ENCODE measurements at regions not wholly inside any gene's neighbourhood (a gene's known extent, or its start where the extent isn't known, plus 50 kb on each side); places are given as distances from the start of the nearest gene placed in this dataset.

DNA sequence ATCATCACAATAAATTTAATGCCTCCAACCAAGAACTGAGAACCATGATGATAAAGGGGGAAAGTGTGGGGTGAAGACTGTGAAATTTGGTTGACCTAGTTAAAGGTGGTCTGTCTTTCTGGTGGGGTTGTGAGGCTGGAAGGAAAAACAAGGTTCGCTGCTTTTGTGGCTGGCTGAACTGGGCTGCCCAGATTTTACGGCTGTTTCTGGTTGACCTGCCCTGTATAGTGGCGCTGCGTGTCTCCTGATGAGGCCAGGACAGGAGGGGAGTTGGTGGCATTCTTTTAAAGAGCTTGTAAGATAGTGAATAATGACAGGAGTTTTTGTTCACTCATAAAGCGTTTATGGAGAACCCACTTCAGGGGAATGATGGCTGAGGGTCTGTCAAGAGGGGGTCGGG, 101.8 kb downstream of the CYP26A1 start:
- no peak overlapping the region for H2AFZ ChIP-seq (ENCODE audit: low read depth, low read length)
- H3K27ac ChIP-seq (ENCODE audit: insufficient read depth, low read depth, low read length), result no peak overlapping the region
- no peaks in the 10 kb centered on the region for H3K9me3 ChIP-seq (replicated peaks; ENCODE audit: control insufficient read depth, insufficient read depth, low read length)
- DNase-seq (ENCODE audit: low read depth, low spot score) (no peak), FAIRE-seq (no peak)
- intact Hi-C loops (cut with micrococcal nuclease) (no loop called here), dilution Hi-C loops (cut with MboI; ENCODE audit: extremely low pct_ligation_motif_present, low sequenced_read_pairs) (no loop called here)
- BruUV-seq (replicated peaks), result no TSS peak
- H3K9ac ChIP-seq (replicated peaks; ENCODE audit: extremely low read depth, insufficient read depth, low read length), result no peak overlapping the region
- no peak overlapping the region for H3K4me2 ChIP-seq (ENCODE audit: insufficient read depth, low read length)
- ChIA-PET CTCF (no interaction called here), POLR2A (no interaction called here)
- H3K27me3 ChIP-seq (ENCODE audit: control insufficient read depth in 2 of 2, insufficient read depth in 2 of 2, low read length in 2 of 2), result peaks cover 5 to 18% of the 10 kb centered on the region in 2 experiments
- no peaks in the 10 kb centered on the region for H3K36me3 ChIP-seq (ENCODE audit: control insufficient read depth in 2 of 2, extremely low read depth in 1 of 2, insufficient read depth in 2 of 2, low read length in 2 of 2)
- no peaks in the 10 kb centered on the region for H3K79me2 ChIP-seq (ENCODE audit: control insufficient read depth, insufficient read depth, low read length)
- TF ChIP-seq, protein P1, sequence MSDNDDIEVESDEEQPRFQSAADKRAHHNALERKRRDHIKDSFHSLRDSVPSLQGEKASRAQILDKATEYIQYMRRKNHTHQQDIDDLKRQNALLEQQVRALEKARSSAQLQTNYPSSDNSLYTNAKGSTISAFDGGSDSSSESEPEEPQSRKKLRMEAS (IDR thresholded peaks at IDR 0.05; ENCODE audit: insufficient read depth, insufficient read length), result no peak
- TF ChIP-seq GATA2 (IDR thresholded peaks at IDR 0.05; ENCODE audit: insufficient read depth, insufficient read length, low read depth, low read length), result no peak
- TF ChIP-seq MYC (IDR thresholded peaks at IDR 0.05; ENCODE audit: low read depth, low read length), result no peak
- H3K4me1 ChIP-seq (ENCODE audit: control insufficient read depth, extremely low read depth, insufficient read depth, low read length), result no peaks in the 10 kb centered on the region
- H4K20me1 ChIP-seq (replicated peaks; ENCODE audit: control insufficient read depth, extremely low read depth, insufficient read depth, low read length), result no peaks in the 10 kb centered on the region
- no peak overlapping the region for H3K4me3 ChIP-seq (replicated peaks in 1 of 3; ENCODE audit: insufficient read depth in 1 of 3, low read depth in 1 of 3, low read length in 3 of 3)
- no peaks in the 10 kb centered on the region for H3K9me1 ChIP-seq (replicated peaks; ENCODE audit: control insufficient read depth, extremely low read depth, insufficient read depth, low read length)

DNA sequence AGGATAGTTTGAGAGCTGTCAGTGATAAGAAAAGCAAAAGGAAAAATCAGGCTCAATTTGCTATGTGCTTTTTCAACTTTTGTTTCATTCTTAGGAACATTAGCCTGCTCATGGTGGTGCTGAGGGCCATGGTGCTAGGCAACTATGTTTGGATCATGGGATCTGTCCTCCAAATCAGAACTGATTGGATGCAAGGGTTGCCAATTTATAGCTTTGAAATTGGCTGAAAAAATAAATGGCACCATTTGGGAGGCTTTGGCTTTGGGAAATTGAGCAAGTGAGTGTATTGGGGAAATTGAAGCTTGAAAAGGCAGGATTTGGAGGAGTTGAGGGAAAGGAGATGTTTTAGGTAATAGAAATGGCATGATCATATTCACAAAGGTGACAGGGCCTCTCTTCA, 103.8 kb downstream of the CYP26A1 start:
- FAIRE-seq (no peak), DNase-seq (ENCODE audit: low read depth, low spot score) (no peak)
- H3K9me1 ChIP-seq (replicated peaks; ENCODE audit: control insufficient read depth, extremely low read depth, insufficient read depth, low read length), result no peaks in the 10 kb centered on the region
- dilution Hi-C loops (cut with MboI; ENCODE audit: extremely low pct_ligation_motif_present, low sequenced_read_pairs) (no loop called here), intact Hi-C loops (cut with micrococcal nuclease) (no loop called here)
- no peak for TF ChIP-seq JUN (IDR thresholded peaks at IDR 0.05; ENCODE audit: borderline replicate concordance, insufficient read depth, insufficient read length, low read depth)
- TF ChIP-seq, protein P2, sequence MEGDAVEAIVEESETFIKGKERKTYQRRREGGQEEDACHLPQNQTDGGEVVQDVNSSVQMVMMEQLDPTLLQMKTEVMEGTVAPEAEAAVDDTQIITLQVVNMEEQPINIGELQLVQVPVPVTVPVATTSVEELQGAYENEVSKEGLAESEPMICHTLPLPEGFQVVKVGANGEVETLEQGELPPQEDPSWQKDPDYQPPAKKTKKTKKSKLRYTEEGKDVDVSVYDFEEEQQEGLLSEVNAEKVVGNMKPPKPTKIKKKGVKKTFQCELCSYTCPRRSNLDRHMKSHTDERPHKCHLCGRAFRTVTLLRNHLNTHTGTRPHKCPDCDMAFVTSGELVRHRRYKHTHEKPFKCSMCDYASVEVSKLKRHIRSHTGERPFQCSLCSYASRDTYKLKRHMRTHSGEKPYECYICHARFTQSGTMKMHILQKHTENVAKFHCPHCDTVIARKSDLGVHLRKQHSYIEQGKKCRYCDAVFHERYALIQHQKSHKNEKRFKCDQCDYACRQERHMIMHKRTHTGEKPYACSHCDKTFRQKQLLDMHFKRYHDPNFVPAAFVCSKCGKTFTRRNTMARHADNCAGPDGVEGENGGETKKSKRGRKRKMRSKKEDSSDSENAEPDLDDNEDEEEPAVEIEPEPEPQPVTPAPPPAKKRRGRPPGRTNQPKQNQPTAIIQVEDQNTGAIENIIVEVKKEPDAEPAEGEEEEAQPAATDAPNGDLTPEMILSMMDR (IDR thresholded peaks at IDR 0.05; ENCODE audit: extremely low read depth in 1 of 2, insufficient read depth in 1 of 2, low read depth in 1 of 2, low read length in 2 of 2), result no peak
- no peaks in the 10 kb centered on the region for H4K20me1 ChIP-seq (replicated peaks; ENCODE audit: control insufficient read depth, extremely low read depth, insufficient read depth, low read length)
- no peak overlapping the region for H2AFZ ChIP-seq (ENCODE audit: low read depth, low read length)
- CTCF ChIA-PET, result interaction anchor here (1.6 kb wide), 1 partner anchor 25 kb away, joined by 3 read pairs; no protein-coding TSS in a partner anchor
- H3K36me3 ChIP-seq (ENCODE audit: control insufficient read depth in 2 of 2, extremely low read depth in 1 of 2, insufficient read depth in 2 of 2, low read length in 2 of 2), result no peaks in the 10 kb centered on the region
- no peak overlapping the region for H3K9ac ChIP-seq (replicated peaks; ENCODE audit: extremely low read depth, insufficient read depth, low read length)
- POLR2A ChIA-PET, result no interaction called here
- H3K79me2 ChIP-seq (ENCODE audit: control insufficient read depth, insufficient read depth, low read length), result no peaks in the 10 kb centered on the region
- H3K4me3 ChIP-seq (replicated peaks in 1 of 3; ENCODE audit: insufficient read depth in 1 of 3, low read depth in 1 of 3, low read length in 3 of 3), result no peak overlapping the region
- no TSS peak for BruUV-seq (replicated peaks)
- H3K27ac ChIP-seq (ENCODE audit: insufficient read depth, low read depth, low read length), result no peak overlapping the region
- no peak overlapping the region for H3K4me2 ChIP-seq (ENCODE audit: insufficient read depth, low read length)
- no peaks in the 10 kb centered on the region for H3K9me3 ChIP-seq (replicated peaks; ENCODE audit: control insufficient read depth, insufficient read depth, low read length)
- H3K4me1 ChIP-seq (ENCODE audit: control insufficient read depth, extremely low read depth, insufficient read depth, low read length), result no peaks in the 10 kb centered on the region
- H3K27me3 ChIP-seq (ENCODE audit: control insufficient read depth in 2 of 2, insufficient read depth in 2 of 2, low read length in 2 of 2), result peaks cover 5 to 18% of the 10 kb centered on the region in 2 experiments
